PC-9 (cell line): ENCODE measurements at regions not wholly inside any gene's neighbourhood (a gene's known extent, or its start where the extent isn't known, plus 50 kb on each side); places are given as distances from the start of the nearest gene placed in this dataset.

Source experiments
- EZH2 ChIP-seq: fragments of 200-600 bp; sonication (generic); IDR thresholded peaks from 2 replicates; pipeline ENCODE4 v1.8.0; 2017; ENCODE audit warnings: antibody characterized with exemption, low read depth
- TF ChIP-seq, protein P1 (sequence below): fragments of 200-600 bp; sonication (generic); conservative IDR thresholded peaks from 2 replicates; pipeline ENCODE4 v1.6.1; 2017; ENCODE audit warnings: mixed run types, antibody characterized with exemption, mild to moderate bottlenecking, moderate library complexity

- TF ChIP-seq EZH2 = no peak
- TF ChIP-seq, protein P1, sequence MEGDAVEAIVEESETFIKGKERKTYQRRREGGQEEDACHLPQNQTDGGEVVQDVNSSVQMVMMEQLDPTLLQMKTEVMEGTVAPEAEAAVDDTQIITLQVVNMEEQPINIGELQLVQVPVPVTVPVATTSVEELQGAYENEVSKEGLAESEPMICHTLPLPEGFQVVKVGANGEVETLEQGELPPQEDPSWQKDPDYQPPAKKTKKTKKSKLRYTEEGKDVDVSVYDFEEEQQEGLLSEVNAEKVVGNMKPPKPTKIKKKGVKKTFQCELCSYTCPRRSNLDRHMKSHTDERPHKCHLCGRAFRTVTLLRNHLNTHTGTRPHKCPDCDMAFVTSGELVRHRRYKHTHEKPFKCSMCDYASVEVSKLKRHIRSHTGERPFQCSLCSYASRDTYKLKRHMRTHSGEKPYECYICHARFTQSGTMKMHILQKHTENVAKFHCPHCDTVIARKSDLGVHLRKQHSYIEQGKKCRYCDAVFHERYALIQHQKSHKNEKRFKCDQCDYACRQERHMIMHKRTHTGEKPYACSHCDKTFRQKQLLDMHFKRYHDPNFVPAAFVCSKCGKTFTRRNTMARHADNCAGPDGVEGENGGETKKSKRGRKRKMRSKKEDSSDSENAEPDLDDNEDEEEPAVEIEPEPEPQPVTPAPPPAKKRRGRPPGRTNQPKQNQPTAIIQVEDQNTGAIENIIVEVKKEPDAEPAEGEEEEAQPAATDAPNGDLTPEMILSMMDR = no peak
These were observed 71.7 kb upstream of the TNFSF18 start for GRCh38 chr1:173122344-173122935.
